GM06990 (cell line): ENCODE measurements at regions not wholly inside any gene's neighbourhood (a gene's known extent, or its start where the extent isn't known, plus 50 kb on each side); places are given as distances from the start of the nearest gene placed in this dataset.

Experiments
- DNase-seq: peaks from one replicate; pipeline ENCODE4 v3.0.0-alpha.2; 2011; ENCODE audit not compliant: insufficient read length; ENCODE audit errors: extremely low read depth
- H3K27me3 ChIP-seq: replicated peaks from 2 replicates; pipeline ENCODE4 v1.6.0; 2011; ENCODE audit warnings: low read length; ENCODE audit not compliant: control insufficient read depth, insufficient read depth
- H3K36me3 ChIP-seq: 2 replicates; pipeline ENCODE4 v1.5.1; 2011; ENCODE audit warnings: low read length; ENCODE audit not compliant: control insufficient read depth, insufficient read depth
- H3K4me3 ChIP-seq: replicated peaks from 2 replicates; pipeline ENCODE4 v1.5.1; 2011; ENCODE audit warnings: low read depth, mild to moderate bottlenecking, control low read depth, low read length
- TF ChIP-seq, protein P1 (sequence below): IDR thresholded peaks from 2 replicates; pipeline ENCODE4 v1.5.1; 2011; ENCODE audit warnings: low read length, control low read depth, mild to moderate bottlenecking, inconsistent platforms; ENCODE audit not compliant: insufficient read depth, poor library complexity, severe bottlenecking

DNA sequence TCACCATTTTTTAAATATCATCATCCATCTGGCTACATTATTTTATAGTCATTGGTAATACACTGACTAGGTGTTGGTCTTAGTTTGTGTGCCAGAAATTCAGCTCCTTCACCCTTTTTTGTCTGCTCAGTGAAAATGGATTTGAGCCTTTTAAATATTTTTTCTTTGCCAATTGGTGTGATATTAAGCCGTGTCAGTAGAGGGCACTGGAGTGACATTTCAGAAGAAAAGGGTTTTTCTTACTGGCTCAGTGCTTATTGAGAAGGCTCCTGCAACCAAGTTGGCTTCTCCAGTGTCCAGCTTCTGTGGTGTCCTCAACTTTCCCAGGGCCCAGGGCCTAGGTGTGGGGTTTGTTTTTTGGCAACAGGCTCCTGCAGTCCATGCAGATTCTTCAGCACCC lies 546.6 kb downstream of the DACH1 start:
- H3K4me3 ChIP-seq = no peak overlapping the region
- TF ChIP-seq, protein P1, sequence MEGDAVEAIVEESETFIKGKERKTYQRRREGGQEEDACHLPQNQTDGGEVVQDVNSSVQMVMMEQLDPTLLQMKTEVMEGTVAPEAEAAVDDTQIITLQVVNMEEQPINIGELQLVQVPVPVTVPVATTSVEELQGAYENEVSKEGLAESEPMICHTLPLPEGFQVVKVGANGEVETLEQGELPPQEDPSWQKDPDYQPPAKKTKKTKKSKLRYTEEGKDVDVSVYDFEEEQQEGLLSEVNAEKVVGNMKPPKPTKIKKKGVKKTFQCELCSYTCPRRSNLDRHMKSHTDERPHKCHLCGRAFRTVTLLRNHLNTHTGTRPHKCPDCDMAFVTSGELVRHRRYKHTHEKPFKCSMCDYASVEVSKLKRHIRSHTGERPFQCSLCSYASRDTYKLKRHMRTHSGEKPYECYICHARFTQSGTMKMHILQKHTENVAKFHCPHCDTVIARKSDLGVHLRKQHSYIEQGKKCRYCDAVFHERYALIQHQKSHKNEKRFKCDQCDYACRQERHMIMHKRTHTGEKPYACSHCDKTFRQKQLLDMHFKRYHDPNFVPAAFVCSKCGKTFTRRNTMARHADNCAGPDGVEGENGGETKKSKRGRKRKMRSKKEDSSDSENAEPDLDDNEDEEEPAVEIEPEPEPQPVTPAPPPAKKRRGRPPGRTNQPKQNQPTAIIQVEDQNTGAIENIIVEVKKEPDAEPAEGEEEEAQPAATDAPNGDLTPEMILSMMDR = peak; percentile 59
- no peak for DNase-seq
- no peaks in the 10 kb centered on the region for H3K27me3 ChIP-seq
- no peaks in the 10 kb centered on the region for H3K36me3 ChIP-seq

DNA sequence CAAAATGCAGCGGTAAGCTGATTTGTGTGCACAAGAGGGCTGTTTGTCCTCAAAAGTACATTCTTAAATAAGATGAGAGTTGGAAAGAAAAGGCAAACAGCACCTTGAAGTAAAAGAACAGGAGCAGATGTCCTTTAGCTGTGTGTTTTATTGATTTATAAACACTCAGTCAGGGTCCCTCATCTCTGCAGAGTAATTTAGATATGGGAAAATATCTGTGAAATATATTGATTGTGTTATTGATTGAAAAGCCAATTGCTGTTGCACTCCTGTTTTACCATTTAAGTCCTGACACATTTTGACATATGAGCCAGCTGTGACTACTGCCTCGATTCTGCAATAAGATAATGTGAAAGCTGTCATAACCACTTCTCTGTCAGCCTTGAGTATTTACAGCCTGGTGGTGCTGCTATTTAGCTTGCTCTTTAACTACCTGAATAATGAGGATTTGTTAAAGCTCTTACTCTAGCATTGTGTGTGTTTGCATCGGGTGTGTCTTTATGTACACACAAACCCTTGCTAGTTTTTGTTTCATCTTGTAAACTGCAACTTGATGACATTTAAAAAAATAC lies 550.1 kb downstream of the DACH1 start:
- H3K27me3 ChIP-seq = no peaks in the 10 kb centered on the region
- TF ChIP-seq, protein P1 = no peak
- H3K4me3 ChIP-seq = no peak overlapping the region
- DNase-seq = no peak
- H3K36me3 ChIP-seq = no peaks in the 10 kb centered on the region

DNA sequence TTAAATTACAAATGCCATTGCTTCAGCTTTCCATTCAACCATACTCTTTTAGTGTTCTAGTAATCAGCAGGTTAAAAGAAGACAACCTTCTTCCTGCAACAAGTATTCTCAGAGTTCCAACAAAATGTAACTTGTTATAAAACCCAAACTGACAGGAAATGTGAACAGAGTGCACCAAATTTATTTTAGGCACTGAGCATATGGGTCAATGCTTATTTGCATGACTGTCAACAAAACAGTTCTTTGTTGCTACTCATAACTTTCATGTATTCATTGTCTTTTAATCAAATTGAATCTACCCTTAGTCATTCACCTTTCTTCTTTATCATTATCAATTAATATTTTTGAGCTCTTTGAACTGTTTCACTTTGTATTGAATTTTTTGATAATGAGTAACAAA lies 554.1 kb downstream of the DACH1 start:
- H3K4me3 ChIP-seq = no peak overlapping the region
- no peaks in the 10 kb centered on the region for H3K36me3 ChIP-seq
- TF ChIP-seq, protein P1 = no peak
- H3K27me3 ChIP-seq = no peaks in the 10 kb centered on the region
- no peak for DNase-seq

DNA sequence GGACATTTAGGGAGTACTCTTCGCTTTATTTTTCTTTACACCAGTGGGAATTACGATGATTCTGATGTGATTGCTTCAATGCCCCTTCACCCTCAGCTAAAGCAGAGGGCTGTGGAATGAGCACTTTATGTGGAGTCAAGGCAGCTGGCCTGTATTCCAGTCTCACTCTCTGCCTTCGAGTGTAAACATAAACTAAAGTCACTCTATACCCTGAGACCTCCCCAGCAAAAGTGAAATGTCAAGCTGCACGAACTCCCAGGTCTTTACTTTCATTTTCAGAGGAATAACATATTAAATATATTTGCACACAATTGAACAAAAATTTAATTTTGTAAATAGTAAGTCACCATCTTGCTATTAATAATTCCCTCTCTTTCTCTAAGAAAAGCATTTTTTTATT lies 557.1 kb downstream of the DACH1 start:
- no peak for DNase-seq
- TF ChIP-seq, protein P1 = no peak
- no peaks in the 10 kb centered on the region for H3K36me3 ChIP-seq
- peak overlapping the region; percentile 10; the same call in 1 of the 2 replicates for H3K4me3 ChIP-seq
- no peaks in the 10 kb centered on the region for H3K27me3 ChIP-seq

DNA sequence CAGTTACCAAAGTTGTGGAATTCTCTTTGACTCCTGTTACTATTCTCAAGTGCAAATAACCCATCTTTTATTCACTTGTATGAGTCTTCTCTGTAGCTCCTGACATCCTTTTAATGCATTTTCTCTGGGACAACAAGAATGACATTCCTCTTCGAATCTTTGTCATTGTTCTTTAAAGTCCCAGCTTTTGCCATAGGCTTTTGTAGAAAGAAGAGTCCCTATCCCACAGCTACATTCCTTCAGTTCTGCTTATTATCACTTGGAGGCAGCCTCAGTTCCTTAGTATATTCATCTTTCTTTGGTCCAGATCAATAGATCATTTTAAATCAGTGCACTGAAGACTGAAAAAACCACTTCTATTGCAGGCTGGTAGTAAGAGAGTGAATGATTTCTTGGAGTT lies 560.2 kb downstream of the DACH1 start:
- Histone ChIP-seq H3K36me3 (no peaks in the 10 kb centered on the region), H3K27me3 (no peaks in the 10 kb centered on the region), H3K4me3 (no peak overlapping the region)
- TF ChIP-seq, protein P1 = no peak
- DNase-seq = no peak

DNA sequence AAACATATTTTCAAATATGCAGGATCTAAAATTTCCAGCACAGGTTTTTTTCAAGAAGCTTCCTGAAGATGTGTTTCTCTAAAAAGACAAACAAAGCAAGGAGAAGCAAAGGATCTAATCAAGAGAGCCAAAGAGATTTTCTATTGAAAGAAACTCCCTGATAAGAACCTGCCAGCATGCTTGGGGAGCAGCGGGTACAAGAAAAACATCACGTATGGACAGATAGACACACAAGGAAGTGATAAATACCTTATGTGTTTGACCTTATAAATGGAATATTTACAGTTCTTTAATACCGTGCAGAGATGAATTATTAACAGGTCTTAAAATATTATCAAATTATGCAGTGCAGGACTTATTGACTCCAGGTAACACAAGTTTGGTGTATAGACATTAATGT lies 562.1 kb downstream of the DACH1 start:
- TF ChIP-seq, protein P1 = no peak
- Histone ChIP-seq H3K36me3 (no peaks in the 10 kb centered on the region), H3K4me3 (no peak overlapping the region), H3K27me3 (no peaks in the 10 kb centered on the region)
- DNase-seq = no peak
